Renal cortex interstitium (tissue), 11 donors: ENCODE measurements at regions not wholly inside any gene's neighbourhood (a gene's known extent, or its start where the extent isn't known, plus 50 kb on each side); places are given as distances from the start of the nearest gene placed in this dataset.
"Not testable (repeated sequence)": the region's sequence is repeated elsewhere in the genome, so short reads cannot be mapped to it uniquely, and the experiment has no call there.

ENCODE experiments used
- DNase-seq, 11 donors: peaks; one replicate each; pipeline ENCODE4 v3.0.0-alpha.2; 2013; ENCODE audit warnings: low read depth in 9 of 11, low spot score in 4 of 11; ENCODE audit errors: extremely low read depth in 1 of 11

DNA sequence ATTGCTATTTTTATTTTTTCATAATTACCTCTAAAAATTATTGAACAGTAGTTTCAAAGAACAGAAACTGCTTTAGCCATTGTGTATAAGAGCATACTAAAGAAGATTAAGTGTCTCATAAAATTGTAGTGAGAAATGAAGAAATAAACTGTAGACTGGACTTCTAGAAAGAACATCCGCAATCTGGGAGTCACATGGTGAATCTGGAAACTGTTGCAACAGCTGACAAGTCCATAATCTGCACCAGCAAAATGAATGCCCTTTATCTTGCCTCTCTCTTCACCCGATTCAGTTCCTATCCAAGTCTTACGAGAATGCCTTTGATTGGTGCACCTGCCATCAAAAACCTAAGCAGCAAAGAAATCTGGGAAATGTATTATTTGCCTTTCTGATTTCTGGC lies 312.9 kb downstream of the NAF1 start:
- no peak for DNase-seq

DNA sequence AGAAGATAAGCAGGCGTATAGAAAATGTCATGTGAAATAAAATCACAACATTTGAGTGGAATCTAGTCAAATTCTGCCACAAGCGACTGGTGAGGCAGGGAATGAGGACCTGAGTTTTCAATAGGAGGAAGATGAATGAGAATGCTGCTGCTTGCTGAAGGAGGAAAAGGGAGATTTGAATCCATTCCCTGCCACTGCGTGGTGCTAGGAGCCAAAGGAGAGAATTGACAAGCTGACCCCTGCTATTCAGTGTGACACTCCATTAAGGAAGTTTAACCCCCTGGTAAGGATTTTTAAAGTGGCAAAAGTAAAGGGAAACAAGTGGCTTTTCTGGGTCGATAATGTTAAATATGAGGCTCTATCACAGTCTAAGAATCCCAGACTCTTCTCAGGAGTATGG lies 314.0 kb downstream of the NAF1 start:
- DNase-seq, result no peak

DNA sequence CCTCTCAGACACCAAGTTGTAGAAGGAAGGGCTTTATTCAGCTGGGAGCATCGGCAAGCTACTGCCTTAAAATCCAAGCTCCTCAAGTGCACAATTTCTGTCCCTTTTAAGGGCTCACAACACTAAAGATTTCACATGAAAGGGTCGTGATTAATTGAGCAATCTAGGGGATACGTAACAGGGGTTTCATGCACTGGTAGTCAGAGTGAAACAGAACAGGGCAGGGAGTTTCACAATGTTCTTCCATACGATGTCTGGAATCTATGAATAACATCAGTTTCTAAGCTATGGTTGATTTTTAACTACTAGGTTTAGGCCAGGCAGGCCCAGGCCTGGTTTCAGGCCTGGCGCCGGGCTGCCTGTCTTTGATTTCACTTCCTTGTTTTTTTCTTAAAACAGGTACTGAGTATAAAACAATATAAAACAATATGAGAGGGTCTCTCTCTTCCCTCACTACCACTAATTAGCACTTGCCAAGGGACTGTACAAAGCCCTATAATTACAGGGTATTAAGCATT lies 315.4 kb downstream of the NAF1 start:
- not testable (repeated sequence) for DNase-seq

GRCh38 chr4:162849937-162850336 lies 316.8 kb downstream of the NAF1 start:
- no peak for DNase-seq

DNA sequence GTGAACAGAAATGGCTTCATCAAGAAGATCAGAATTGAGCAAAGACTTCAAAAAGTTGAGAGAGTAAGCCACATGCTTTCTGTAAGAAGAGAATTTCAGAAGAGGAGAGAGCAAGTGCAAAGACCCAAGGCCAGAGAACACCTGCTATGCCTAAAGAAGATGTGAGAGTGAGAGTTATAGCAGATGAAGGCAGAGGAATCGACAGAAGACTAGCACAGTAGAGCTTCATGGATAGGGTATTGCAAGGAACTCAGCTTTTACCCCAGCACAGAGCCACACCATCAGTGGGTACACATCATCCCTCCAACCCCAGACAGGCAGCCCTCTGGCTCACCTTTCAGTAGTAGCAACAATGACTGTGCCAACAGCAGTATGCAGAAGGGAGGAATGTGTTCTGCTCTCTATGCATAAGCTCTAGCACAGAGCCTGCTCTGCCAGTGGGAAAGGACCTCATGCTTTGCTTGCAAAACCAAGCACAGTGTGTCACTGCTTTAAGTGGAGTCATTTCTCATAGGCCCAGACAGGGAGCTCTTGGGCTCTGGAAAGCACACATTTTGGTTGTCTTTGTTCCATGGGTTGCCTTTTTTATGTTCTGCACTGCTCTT lies 318.6 kb downstream of the NAF1 start:
- DNase-seq, result no peak

DNA sequence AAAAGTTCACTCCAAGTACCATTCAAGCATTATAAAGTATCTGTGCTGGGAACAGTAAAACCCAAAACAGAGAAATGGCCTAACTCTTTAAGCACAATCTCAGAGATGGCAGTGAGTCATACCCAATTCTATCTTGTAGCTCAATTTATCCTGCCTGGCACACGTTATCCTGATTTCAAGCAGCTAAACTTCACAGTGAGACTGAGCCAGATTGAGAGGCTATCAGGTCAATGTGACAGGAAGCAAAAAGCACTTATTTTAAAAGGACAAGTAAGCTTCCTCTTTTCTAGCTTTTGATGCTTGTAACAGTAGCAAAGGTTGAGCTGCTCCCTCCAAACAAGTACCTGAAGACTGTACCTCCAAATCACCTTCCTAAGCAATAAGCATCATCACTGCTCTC lies 324.9 kb downstream of the NAF1 start:
- DNase-seq, result no peak

DNA sequence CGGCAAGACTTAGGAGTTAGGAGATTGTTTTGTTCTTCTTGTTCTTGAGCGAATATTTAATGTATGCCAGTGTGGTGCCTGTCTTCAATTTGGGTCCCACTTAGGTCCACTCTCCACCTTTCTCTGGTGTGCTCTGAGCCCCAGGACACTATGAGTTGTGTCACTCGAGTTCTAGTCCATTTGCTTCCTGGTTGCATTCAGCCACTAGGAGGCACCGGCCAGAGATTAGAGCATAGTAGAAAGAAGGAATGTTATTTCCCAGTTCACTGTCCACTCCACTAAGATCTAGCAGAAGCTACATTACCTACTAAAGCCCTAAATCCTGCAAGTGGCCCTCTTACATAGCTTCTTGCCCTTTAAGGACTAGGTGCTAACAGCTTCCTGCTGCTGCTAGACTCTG lies 326.9 kb downstream of the NAF1 start:
- DNase-seq, result no peak

DNA sequence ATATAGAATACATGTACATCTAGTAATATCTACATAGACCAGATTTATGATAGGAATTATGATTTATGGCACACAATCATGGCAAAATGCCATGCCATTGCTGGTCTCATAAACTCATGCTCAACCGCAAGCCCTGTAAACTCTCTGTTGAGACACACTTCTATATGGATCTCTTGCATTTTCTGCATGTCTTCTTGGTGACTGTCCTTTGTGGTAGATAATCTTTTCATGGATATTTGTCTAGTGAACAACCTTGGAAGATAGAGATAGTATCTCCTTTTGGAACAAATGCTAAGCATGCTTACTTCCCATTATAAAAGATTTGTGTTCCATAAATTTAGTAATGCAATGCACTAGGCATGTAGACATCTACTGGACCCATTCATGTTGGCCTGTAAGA lies 328.0 kb downstream of the NAF1 start:
- no peak for DNase-seq

DNA sequence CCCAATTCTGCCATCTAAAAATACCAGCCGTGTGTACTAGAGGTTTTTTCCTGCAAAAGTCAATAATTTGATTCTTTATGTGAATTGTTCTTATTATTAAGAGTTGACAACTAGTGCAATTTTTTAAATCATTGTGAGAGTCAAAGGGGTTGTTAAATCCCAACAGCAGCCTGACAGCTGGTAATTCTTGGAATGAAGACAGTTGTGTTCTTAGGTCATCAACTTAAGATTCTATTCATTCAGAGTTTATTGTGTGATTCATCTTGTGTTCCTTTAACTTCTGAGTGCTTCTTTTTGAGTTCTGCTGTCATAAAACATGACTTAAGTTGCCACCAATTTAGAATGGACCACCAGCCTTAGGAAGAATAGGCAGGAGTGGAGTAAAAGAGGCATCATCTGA lies 329.0 kb downstream of the NAF1 start:
- no peak for DNase-seq

DNA sequence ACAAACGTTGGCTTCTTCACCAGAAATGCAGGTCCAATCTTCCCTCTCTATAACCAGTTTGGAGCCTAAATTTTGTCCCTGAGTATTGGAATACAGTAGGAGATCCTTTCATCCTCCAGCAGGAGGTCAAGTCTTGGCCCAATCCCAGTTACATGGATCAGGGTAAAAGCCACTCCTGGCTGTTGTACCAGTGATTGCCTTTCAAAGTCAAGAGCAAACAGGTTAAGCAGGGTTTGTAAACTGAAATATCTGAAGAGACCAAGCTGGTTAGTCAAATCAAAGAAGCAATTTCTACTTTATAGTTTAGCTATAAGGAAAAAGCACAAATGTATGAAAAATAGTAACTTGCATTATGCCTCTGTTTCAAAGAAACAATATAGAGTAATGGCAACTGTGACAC lies 329.4 kb downstream of the NAF1 start:
- no peak for DNase-seq

DNA sequence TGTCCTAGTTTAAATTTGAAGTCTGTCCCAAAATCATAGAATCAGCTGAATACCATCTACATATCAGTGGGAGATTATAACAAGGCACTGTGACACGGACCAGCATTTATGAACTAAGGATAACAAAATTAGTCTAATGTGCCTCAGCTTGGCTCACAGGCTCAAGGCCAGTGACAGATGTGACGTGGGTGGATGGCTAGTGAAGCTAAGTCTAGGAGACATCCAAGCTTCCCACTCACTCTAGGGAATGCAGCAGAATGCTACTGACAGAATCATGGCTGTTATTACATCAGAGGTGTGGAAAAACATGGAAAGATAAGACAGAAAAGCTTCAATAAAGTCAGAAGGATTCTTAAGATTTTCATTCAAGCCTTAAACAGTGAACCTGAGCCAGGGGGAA lies 329.9 kb downstream of the NAF1 start:
- no peak for DNase-seq

GRCh38 chr4:162836258-162836657 lies 330.4 kb downstream of the NAF1 start:
- not testable (repeated sequence) for DNase-seq

GRCh38 chr4:162830899-162831298 lies 335.8 kb downstream of the NAF1 start:
- no peak for DNase-seq

DNA sequence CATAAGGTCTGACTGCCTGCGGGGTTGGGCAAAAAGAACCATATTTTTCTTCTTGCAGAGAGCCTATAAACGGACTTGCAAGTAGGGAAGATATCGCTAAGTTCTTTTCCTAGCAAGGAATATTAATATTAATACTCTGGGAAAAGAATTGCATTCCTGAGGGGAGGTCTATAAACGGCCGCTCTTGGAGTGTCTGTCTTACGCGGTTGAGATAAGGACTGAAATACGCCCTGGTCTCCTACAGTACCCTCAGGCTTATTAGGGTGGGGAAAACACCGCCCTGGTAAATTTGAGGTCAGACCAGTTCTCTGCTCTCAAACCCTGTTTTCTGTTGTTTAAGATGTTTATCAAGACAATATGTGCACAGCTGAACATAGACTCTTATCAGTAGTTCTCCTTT lies 349.3 kb downstream of the NAF1 start:
- not testable (repeated sequence) for DNase-seq

DNA sequence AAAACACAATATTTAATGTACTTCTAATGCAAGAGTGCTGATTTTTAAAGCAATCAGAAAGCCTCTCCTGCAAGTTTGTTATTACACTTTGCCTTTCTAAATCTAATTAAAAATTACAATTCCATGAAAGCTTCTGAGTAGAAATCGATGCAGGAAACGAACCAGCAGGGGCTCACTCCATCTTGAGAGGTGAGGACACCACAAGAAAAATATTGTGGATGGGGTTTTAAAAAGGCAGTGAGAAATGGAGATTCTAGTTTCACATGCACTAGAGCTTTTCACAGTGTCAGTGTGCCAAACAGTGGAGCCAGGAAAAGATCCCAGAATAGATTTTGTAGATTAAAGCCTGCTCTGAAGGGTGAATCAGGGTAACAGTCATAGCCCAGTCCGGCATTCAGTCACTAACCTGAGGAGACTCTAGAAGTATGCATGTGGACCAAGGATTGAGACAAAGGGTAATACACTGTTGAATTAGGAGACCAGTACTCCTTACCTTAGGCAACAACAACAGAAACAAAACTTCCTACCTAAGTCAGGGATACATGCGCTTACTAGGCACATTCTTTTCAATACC lies 362.3 kb downstream of the NAF1 start:
- DNase-seq, result no peak

DNA sequence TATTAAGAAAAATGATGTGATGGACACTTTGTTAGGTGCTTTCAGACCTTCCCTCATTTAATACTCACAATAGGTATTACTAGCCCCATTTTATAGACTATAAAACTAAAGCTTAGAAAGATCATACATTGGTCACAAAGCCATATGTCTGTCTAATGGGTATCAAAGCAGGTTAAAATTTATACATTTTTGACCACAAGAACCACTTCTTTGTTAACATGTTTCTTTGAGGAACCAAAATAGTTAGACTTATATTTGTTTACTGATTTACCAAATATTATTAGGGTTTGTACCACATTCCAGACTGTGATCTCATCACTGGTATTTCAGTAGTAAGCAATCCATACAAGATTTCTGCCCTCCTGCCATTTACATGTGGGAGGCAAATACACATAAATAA lies 363.3 kb downstream of the NAF1 start:
- no peak for DNase-seq

GRCh38 chr4:162797108-162797507 lies 369.6 kb downstream of the NAF1 start:
- DNase-seq, result no peak

DNA sequence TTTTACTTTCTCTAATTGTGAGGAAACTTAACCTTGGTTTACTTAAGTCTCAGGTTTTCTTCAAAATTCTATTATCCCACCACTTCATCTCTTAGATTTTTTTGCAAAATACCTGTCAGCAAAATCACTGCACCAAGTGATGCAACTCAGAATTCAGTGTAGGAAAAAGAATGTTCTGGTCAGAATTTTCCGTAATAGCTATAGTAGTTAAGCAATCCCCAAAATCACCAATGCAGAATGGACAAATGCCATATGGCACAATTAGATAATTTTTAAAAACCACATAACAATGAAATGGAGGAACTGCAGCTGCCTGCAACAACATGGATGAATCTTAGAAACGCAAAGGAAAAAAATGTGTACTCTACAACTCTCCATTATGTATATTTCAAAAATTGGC lies 373.1 kb downstream of the NAF1 start:
- DNase-seq, result no peak

DNA sequence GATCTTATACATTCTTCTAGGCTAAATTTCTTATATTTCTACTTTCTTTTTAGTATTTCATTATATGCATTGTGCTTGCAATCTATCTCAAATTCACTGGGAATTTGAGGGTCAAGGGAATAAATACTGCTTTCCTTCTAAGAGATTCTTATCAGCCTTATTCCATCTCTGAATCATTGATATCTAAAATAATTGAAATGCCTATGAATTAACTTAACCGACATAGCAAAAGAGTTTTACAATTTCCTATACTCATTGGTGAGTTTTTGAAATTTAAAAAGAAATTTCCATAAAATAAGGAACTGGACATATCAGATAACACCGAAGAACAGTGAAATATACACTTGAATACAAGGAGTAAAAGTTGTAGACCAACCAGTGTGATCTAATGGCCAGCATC lies 373.7 kb downstream of the NAF1 start:
- DNase-seq, result no peak

GRCh38 chr4:162791226-162791625 lies 375.5 kb downstream of the NAF1 start:
- no peak for DNase-seq

GRCh38 chr4:162787120-162787519 lies 379.6 kb downstream of the NAF1 start:
- DNase-seq, result no peak
